HepG2 (cell line): ENCODE measurements at regions not wholly inside any gene's neighbourhood (a gene's known extent, or its start where the extent isn't known, plus 50 kb on each side); places are given as distances from the start of the nearest gene placed in this dataset.

Experiments used
- DPF2 ChIP-seq: sonication (generic); formaldehyde crosslinking; IDR thresholded peaks from 2 replicates; pipeline ENCODE4 v1.4.0; 2020; ENCODE audit warnings: mild to moderate bottlenecking, low read depth, missing genetic modification reagents, borderline replicate concordance
- GATAD1 ChIP-seq: IDR thresholded peaks from 2 replicates; pipeline ENCODE4 v1.6.1; 2016; ENCODE audit warnings: missing genetic modification reagents, missing compliant biosample characterization
- MED13 ChIP-seq: sonication (generic); formaldehyde crosslinking; IDR thresholded peaks from 2 replicates; pipeline ENCODE4 v1.5.0; 2020; ENCODE audit warnings: missing genetic modification reagents
- RERE ChIP-seq: IDR thresholded peaks from 2 replicates; pipeline ENCODE4 v1.6.1; 2016; ENCODE audit warnings: low read depth, missing genetic modification reagents, missing compliant biosample characterization
- SKI ChIP-seq: fragments of 450-650 bp; IDR thresholded peaks from one replicate; pipeline ENCODE4 v1.6.1; 2018; ENCODE audit warnings: mild to moderate bottlenecking; ENCODE audit not compliant: partially characterized antibody
- TCF7 ChIP-seq: sonication (generic); IDR thresholded peaks from 2 replicates; pipeline ENCODE4 v1.6.1; 2016; ENCODE audit warnings: antibody characterized with exemption, low read depth
- ZNF224 ChIP-seq: sonication (generic); formaldehyde crosslinking; IDR thresholded peaks from 2 replicates; pipeline ENCODE4 v1.5.0; 2020; ENCODE audit warnings: mild to moderate bottlenecking, missing genetic modification reagents
- ZNF317 ChIP-seq: sonication (generic); formaldehyde crosslinking; IDR thresholded peaks from 2 replicates; pipeline ENCODE4 v1.5.0; 2020; ENCODE audit warnings: mild to moderate bottlenecking, missing genetic modification reagents
- ZNF513 ChIP-seq: sonication (generic); formaldehyde crosslinking; conservative IDR thresholded peaks from 2 replicates; pipeline ENCODE4 v1.5.0; 2020; ENCODE audit warnings: missing genetic modification reagents
- ZNF597 ChIP-seq: sonication (generic); formaldehyde crosslinking; IDR thresholded peaks from 2 replicates; pipeline ENCODE4 v1.5.0; 2020; ENCODE audit warnings: missing genetic modification reagents
- ZNF746 ChIP-seq: sonication (generic); formaldehyde crosslinking; IDR thresholded peaks from 2 replicates; pipeline ENCODE4 v1.8.0; 2022; ENCODE audit warnings: mild to moderate bottlenecking, missing genetic modification reagents
- TF ChIP-seq, protein P1 (sequence below): sonication (generic); formaldehyde crosslinking; IDR thresholded peaks from 2 replicates; pipeline ENCODE4 v1.8.0; 2022; ENCODE audit warnings: missing genetic modification reagents, mild to moderate bottlenecking, inconsistent platforms, borderline replicate concordance
- TF ChIP-seq, protein P2 (sequence below): sonication (generic); formaldehyde crosslinking; IDR thresholded peaks from 2 replicates; pipeline ENCODE4 v1.4.0; 2020; ENCODE audit warnings: missing genetic modification reagents, low read depth, mild to moderate bottlenecking, borderline replicate concordance
- TF ChIP-seq, protein P3 (sequence below): sonication (generic); formaldehyde crosslinking; IDR thresholded peaks from 2 replicates; pipeline ENCODE4 v1.4.0; 2020; ENCODE audit warnings: low read depth, missing genetic modification reagents

DNA sequence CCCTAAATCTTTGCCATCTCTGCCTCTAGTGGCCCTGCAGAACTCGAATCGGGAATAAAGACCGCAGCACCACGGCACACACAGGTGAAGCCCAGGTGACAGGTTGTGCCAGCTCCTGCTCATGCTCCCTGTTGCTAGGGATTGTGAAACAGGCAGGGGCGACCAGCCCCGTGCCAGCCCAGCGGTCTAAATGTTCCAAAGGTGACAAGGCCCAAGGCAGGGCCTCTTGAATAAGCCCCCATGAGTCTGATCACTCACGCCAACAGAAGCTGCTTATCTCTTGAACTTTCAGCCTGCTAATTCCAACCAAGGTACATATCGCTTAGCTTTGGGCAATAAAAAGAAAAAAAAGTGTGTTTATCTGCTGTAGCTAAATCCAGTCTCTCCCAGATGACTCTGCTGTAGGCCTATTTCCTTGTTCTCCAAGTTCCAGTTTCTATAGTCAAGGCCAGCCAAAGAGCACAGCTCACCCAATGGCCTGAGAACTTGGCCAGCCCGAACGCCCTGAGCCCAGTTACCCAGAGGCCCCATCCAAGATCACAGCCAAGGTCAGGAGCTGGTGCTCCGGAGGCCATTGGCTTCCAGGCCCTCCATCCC lies 191.1 kb upstream of the GPR12 start (continued):
- TF ChIP-seq RERE (CRISPR knock-in tag) (0 out of 2 replicates have a peak, but pooled peaks have one; percentile 32), ZNF597 (CRISPR knock-in tag) (no peak), SKI (peak; percentile 35), ZNF513 (CRISPR knock-in tag) (no peak), GATAD1 (CRISPR knock-in tag) (no peak), DPF2 (CRISPR knock-in tag) (peak; percentile 50; the same call in 1 of the 2 replicates), ZNF317 (CRISPR knock-in tag) (peak; percentile 35; the same call in 1 of the 2 replicates), TCF7 (peak; percentile 39; the same call in 1 of the 2 replicates), ZNF746 (CRISPR knock-in tag) (no peak), ZNF224 (CRISPR knock-in tag) (no peak), MED13 (no peak)
- TF ChIP-seq, protein P1, sequence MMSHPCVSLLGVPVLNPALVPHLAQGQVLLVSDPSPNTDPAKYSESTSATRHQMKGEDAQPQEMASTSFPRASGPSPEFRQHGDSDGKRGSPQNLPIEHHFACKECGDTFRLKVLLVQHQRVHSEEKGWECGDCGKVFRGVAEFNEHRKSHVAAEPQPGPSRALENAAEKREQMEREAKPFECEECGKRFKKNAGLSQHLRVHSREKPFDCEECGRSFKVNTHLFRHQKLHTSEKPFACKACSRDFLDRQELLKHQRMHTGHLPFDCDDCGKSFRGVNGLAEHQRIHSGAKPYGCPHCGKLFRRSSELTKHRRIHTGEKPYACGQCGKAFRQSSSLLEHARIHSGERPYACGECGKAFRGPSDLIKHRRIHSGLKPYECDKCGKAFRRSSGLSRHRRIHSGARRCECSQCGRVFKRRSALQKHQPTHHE (CRISPR knock-in tag), result no peak
- TF ChIP-seq, protein P2, sequence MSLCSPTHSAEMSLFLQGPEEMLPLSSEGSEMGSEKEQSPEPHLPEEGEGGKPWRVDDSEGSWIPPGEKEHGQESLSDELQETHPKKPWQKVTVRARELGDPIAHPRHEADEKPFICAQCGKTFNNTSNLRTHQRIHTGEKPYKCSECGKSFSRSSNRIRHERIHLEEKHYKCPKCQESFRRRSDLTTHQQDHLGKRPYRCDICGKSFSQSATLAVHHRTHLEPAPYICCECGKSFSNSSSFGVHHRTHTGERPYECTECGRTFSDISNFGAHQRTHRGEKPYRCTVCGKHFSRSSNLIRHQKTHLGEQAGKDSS, result no peak
- TF ChIP-seq, protein P3, sequence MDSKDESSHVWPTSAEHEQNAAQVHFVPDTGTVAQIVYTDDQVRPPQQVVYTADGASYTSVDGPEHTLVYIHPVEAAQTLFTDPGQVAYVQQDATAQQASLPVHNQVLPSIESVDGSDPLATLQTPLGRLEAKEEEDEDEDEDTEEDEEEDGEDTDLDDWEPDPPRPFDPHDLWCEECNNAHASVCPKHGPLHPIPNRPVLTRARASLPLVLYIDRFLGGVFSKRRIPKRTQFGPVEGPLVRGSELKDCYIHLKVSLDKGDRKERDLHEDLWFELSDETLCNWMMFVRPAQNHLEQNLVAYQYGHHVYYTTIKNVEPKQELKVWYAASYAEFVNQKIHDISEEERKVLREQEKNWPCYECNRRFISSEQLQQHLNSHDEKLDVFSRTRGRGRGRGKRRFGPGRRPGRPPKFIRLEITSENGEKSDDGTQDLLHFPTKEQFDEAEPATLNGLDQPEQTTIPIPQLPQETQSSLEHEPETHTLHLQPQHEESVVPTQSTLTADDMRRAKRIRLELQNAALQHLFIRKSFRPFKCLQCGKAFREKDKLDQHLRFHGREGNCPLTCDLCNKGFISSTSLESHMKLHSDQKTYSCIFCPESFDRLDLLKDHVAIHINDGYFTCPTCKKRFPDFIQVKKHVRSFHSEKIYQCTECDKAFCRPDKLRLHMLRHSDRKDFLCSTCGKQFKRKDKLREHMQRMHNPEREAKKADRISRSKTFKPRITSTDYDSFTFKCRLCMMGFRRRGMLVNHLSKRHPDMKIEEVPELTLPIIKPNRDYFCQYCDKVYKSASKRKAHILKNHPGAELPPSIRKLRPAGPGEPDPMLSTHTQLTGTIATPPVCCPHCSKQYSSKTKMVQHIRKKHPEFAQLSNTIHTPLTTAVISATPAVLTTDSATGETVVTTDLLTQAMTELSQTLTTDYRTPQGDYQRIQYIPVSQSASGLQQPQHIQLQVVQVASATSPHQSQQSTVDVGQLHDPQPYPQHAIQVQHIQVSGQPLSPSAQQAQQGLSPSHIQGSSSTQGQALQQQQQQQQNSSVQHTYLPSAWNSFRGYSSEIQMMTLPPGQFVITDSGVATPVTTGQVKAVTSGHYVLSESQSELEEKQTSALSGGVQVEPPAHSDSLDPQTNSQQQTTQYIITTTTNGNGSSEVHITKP (CRISPR knock-in tag), result no peak
